ENCODE measurements at regions not wholly inside any gene's neighbourhood (a gene's known extent, or its start where the extent isn't known, plus 50 kb on each side); places are given as distances from the start of the nearest gene placed in this dataset.

GRCh38 chr16:61364990-61365389, 671.2 kb downstream of the CDH8 start:
- Mint-ChIP-seq H3K4me3 (no peak overlapping the region), H3K9me3 (no peaks in the 10 kb centered on the region), H3K36me3 (ENCODE audit: low read depth) (no peaks in the 10 kb centered on the region), H3K4me1 (no peaks in the 10 kb centered on the region; the same call in 2 of the 3 replicates), H3K27ac (no peak overlapping the region), H3K27me3 (ENCODE audit: insufficient read depth, low read depth, poor library complexity) (peaks cover 3% of the 10 kb centered on the region)
- DNase-seq (ENCODE audit: low spot score) = no peak
- ATAC-seq = no peak
- no peaks in the 10 kb centered on the region for H3K9me2 ChIP-seq (ENCODE audit: insufficient read depth)
- H3K27ac ChIP-seq (ENCODE audit: low read depth) = no peak overlapping the region
- H3K79me2 ChIP-seq (replicated peaks; ENCODE audit: insufficient read depth) = no peaks in the 10 kb centered on the region
- TF ChIP-seq REST (IDR thresholded peaks at IDR 0.05; ENCODE audit: unreplicated experiment) (no peak), ETS1 (IDR thresholded peaks at IDR 0.05) (no peak)
- H3K4me1 ChIP-seq (ENCODE audit: insufficient read depth) = no peaks in the 10 kb centered on the region
- H2AFZ ChIP-seq = no peak overlapping the region
- no peak overlapping the region for H3K4me3 ChIP-seq
- no peaks in the 10 kb centered on the region for H3F3A ChIP-seq (replicated peaks; ENCODE audit: low read depth)
- no peaks in the 10 kb centered on the region for H3K27me3 ChIP-seq (ENCODE audit: insufficient read depth)
- H3K4me2 ChIP-seq = no peak overlapping the region
- no peaks in the 10 kb centered on the region for H4K20me1 ChIP-seq (replicated peaks; ENCODE audit: insufficient read depth)
- H3K36me3 ChIP-seq (ENCODE audit: insufficient read depth) = no peaks in the 10 kb centered on the region

GRCh38 chr16:61362585-61362984, 673.7 kb downstream of the CDH8 start:
- Mint-ChIP-seq H3K36me3 (ENCODE audit: low read depth) (no peaks in the 10 kb centered on the region), H3K9me3 (no peaks in the 10 kb centered on the region), H3K27ac (no peak overlapping the region), H3K27me3 (ENCODE audit: insufficient read depth, low read depth, poor library complexity) (peaks cover 3% of the 10 kb centered on the region), H3K4me1 (no peaks in the 10 kb centered on the region; the same call in 2 of the 3 replicates), H3K4me3 (no peak overlapping the region)
- DNase-seq (ENCODE audit: low spot score) = no peak
- no peak for ATAC-seq
- Histone ChIP-seq H3K79me2 (replicated peaks; ENCODE audit: insufficient read depth) (no peaks in the 10 kb centered on the region), H3K9me2 (ENCODE audit: insufficient read depth) (no peaks in the 10 kb centered on the region), H3K4me3 (no peak overlapping the region), H2AFZ (no peak overlapping the region), H3K4me1 (ENCODE audit: insufficient read depth) (no peaks in the 10 kb centered on the region), H3K27ac (ENCODE audit: low read depth) (no peak overlapping the region), H4K20me1 (replicated peaks; ENCODE audit: insufficient read depth) (no peaks in the 10 kb centered on the region), H3K27me3 (ENCODE audit: insufficient read depth) (no peaks in the 10 kb centered on the region), H3K4me2 (no peak overlapping the region), H3K36me3 (ENCODE audit: insufficient read depth) (no peaks in the 10 kb centered on the region), H3F3A (replicated peaks; ENCODE audit: low read depth) (no peaks in the 10 kb centered on the region)
- TF ChIP-seq REST (IDR thresholded peaks at IDR 0.05; ENCODE audit: unreplicated experiment) (no peak), CREB1 (CRISPR knock-in tag; IDR thresholded peaks at IDR 0.05; ENCODE audit: low read depth) (no peak), NANOG (IDR thresholded peaks at IDR 0.05; ENCODE audit: borderline replicate concordance) (no peak), STAT1 (IDR thresholded peaks at IDR 0.05; ENCODE audit: unreplicated experiment) (no peak), EZH2phosphoT487 (IDR thresholded peaks at IDR 0.05; ENCODE audit: unreplicated experiment) (no peak), ZNF331 (CRISPR knock-in tag; IDR thresholded peaks at IDR 0.05; ENCODE audit: low read depth) (no peak), CTCF (conservative IDR thresholded peaks at IDR 0.05; ENCODE audit: low read depth in 2 of 2) (no peak)
